ENCODE measurements at regions not wholly inside any gene's neighbourhood (a gene's known extent, or its start where the extent isn't known, plus 50 kb on each side); places are given as distances from the start of the nearest gene placed in this dataset.

GRCh38 chr18:45149712-45150111 is 465.6 kb upstream of the SLC14A2 start:
- Histone ChIP-seq H3K27me3 (ENCODE audit: control insufficient read depth in 1 of 2, insufficient read depth in 2 of 2, low read length in 1 of 2) (no peaks in the 10 kb centered on the region), H3K9me3 (ENCODE audit: control insufficient read depth, low read length) (no peaks in the 10 kb centered on the region), H3K36me3 (ENCODE audit: control insufficient read depth in 1 of 2, insufficient read depth in 2 of 2, low read length in 1 of 2) (no peaks in the 10 kb centered on the region), H3K4me1 (ENCODE audit: control insufficient read depth in 1 of 2, insufficient read depth in 2 of 2, low read length in 2 of 2) (peaks cover 0 to 4% of the 10 kb centered on the region in 2 donors), H3K4me3 (ENCODE audit: low read length in 2 of 2) (no peak overlapping the region), H3K27ac (ENCODE audit: low read depth in 1 of 2, low read length in 2 of 2) (no peak overlapping the region)
- intact Hi-C loops (cut with DNase I) = no loop called here
- no peak for ATAC-seq (ENCODE audit: low FRiP score)
- no peak for DNase-seq
- WGBS, 2 donors = 61 to 66% methylated on average over 4 of the region's 4 CpGs

GRCh38 chr18:45151645-45152044 is 463.6 kb upstream of the SLC14A2 start:
- Histone ChIP-seq H3K36me3 (ENCODE audit: control insufficient read depth in 1 of 2, insufficient read depth in 2 of 2, low read length in 1 of 2) (no peaks in the 10 kb centered on the region), H3K9me3 (ENCODE audit: control insufficient read depth, low read length) (no peaks in the 10 kb centered on the region), H3K27ac (ENCODE audit: low read depth in 1 of 2, low read length in 2 of 2) (no peak overlapping the region), H3K27me3 (ENCODE audit: control insufficient read depth in 1 of 2, insufficient read depth in 2 of 2, low read length in 1 of 2) (no peaks in the 10 kb centered on the region), H3K4me1 (ENCODE audit: control insufficient read depth in 1 of 2, insufficient read depth in 2 of 2, low read length in 2 of 2) (peaks cover 0 to 4% of the 10 kb centered on the region in 2 donors), H3K4me3 (ENCODE audit: low read length in 2 of 2) (no peak overlapping the region)
- no peak for DNase-seq
- ATAC-seq (ENCODE audit: low FRiP score) = no peak
- WGBS, 2 donors = 95% methylated on average over 2 of the region's 2 CpGs
- intact Hi-C loops (cut with DNase I) = no loop called here

DNA sequence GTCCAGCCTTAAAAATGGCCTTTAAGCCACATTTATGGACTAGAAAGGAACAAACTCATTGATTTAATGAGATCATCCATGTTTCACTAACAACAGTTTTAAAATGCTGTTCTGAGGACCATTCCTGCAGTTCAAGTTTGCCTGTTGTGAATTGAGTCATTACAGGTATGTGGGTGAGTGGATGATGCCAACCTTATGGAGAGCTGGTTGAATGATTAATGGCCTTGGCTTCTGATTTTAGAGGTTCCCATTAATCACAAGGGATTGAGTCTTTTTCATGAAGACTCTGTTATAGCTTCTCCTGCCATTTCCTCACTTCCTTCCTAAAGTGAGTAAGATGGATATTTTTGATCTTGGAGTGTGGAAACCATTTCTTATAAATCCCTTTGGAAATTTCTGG is 459.8 kb upstream of the SLC14A2 start:
- Histone ChIP-seq H3K4me1 (ENCODE audit: control insufficient read depth in 1 of 2, insufficient read depth in 2 of 2, low read length in 2 of 2) (peaks cover 0 to 4% of the 10 kb centered on the region in 2 donors), H3K27me3 (ENCODE audit: control insufficient read depth in 1 of 2, insufficient read depth in 2 of 2, low read length in 1 of 2) (no peaks in the 10 kb centered on the region), H3K27ac (ENCODE audit: low read depth in 1 of 2, low read length in 2 of 2) (no peak overlapping the region), H3K4me3 (ENCODE audit: low read length in 2 of 2) (no peak overlapping the region), H3K9me3 (ENCODE audit: control insufficient read depth, low read length) (no peaks in the 10 kb centered on the region), H3K36me3 (ENCODE audit: control insufficient read depth in 1 of 2, insufficient read depth in 2 of 2, low read length in 1 of 2) (no peaks in the 10 kb centered on the region)
- no peak for ATAC-seq (ENCODE audit: low FRiP score)
- no peak for DNase-seq
- intact Hi-C loops (cut with DNase I) = no loop called here

DNA sequence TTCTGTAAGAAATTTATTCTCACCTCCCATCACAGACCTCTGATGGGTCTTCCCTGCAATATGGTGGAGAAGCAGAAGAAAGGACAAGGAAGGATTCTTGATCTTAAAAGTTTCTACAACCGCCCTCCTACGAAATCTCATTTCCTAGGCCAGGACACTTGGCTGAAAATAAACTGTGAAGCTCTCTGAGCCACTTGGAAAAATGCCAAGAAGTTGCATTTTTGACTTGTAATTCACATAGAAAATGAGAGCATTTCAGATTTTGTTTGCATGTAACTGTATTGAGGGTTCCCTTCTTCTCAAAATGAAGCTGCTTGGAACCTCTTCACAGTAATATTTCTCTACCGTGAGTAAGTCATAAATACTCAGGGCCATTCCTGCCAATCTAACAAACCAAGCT is 458.3 kb upstream of the SLC14A2 start:
- Histone ChIP-seq H3K36me3 (ENCODE audit: control insufficient read depth in 1 of 2, insufficient read depth in 2 of 2, low read length in 1 of 2) (no peaks in the 10 kb centered on the region), H3K27ac (ENCODE audit: low read depth in 1 of 2, low read length in 2 of 2) (no peak overlapping the region), H3K4me3 (ENCODE audit: low read length in 2 of 2) (no peak overlapping the region), H3K9me3 (ENCODE audit: control insufficient read depth, low read length) (no peaks in the 10 kb centered on the region), H3K4me1 (ENCODE audit: control insufficient read depth in 1 of 2, insufficient read depth in 2 of 2, low read length in 2 of 2) (no peaks in the 10 kb centered on the region), H3K27me3 (ENCODE audit: control insufficient read depth in 1 of 2, insufficient read depth in 2 of 2, low read length in 1 of 2) (no peaks in the 10 kb centered on the region)
- intact Hi-C loops (cut with DNase I) = no loop called here
- no peak for DNase-seq
- WGBS, 2 donors = 61 to 74% methylated on average over 3 of the region's 3 CpGs
- ATAC-seq (ENCODE audit: low FRiP score) = no peak

DNA sequence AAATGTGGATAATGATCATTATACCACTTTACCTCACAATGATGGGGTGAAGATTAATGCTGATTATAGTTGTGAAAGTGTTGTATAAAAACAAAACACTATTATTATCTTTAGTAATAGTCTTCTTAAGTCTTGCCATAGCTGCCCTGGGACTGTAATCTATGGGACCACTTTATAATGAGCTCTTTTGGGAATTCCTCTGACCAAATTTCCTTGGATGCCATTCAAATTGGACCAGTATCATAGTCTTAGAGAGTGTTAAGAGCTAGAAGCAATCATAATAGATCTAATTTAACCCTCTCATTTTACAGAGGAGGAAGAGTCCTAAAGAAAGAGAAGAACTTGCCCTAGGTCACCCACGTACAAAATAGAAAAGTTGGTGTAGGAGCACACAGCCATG is 457.7 kb upstream of the SLC14A2 start:
- Histone ChIP-seq H3K4me1 (ENCODE audit: control insufficient read depth in 1 of 2, insufficient read depth in 2 of 2, low read length in 2 of 2) (no peaks in the 10 kb centered on the region), H3K36me3 (ENCODE audit: control insufficient read depth in 1 of 2, insufficient read depth in 2 of 2, low read length in 1 of 2) (no peaks in the 10 kb centered on the region), H3K27ac (ENCODE audit: low read depth in 1 of 2, low read length in 2 of 2) (no peak overlapping the region), H3K9me3 (ENCODE audit: control insufficient read depth, low read length) (no peaks in the 10 kb centered on the region), H3K27me3 (ENCODE audit: control insufficient read depth in 1 of 2, insufficient read depth in 2 of 2, low read length in 1 of 2) (no peaks in the 10 kb centered on the region), H3K4me3 (ENCODE audit: low read length in 2 of 2) (no peak overlapping the region)
- no peak for ATAC-seq (ENCODE audit: low FRiP score)
- intact Hi-C loops (cut with DNase I) = no loop called here
- 83 to 88% methylated on average over 1 of the region's 1 CpG for WGBS, 2 donors
- no peak for DNase-seq

- WGBS, 2 donors = 85% methylated on average over 6 of the region's 6 CpGs
- no peak for ATAC-seq (ENCODE audit: low FRiP score)
- no peaks in the 10 kb centered on the region for H3K27me3 ChIP-seq (ENCODE audit: control insufficient read depth in 1 of 2, insufficient read depth in 2 of 2, low read length in 1 of 2)
- intact Hi-C loops (cut with DNase I) = no loop called here
- H3K4me1 ChIP-seq (ENCODE audit: control insufficient read depth in 1 of 2, insufficient read depth in 2 of 2, low read length in 2 of 2) = no peaks in the 10 kb centered on the region
- H3K27ac ChIP-seq (ENCODE audit: low read depth in 1 of 2, low read length in 2 of 2) = no peak overlapping the region
- no peak for DNase-seq
- no peaks in the 10 kb centered on the region for H3K36me3 ChIP-seq (ENCODE audit: control insufficient read depth in 1 of 2, insufficient read depth in 2 of 2, low read length in 1 of 2)
- H3K9me3 ChIP-seq (ENCODE audit: control insufficient read depth, low read length) = no peaks in the 10 kb centered on the region
- H3K4me3 ChIP-seq (ENCODE audit: low read length in 2 of 2) = no peak overlapping the region
Measured at GRCh38 chr18:45161850-45162249, 453.4 kb upstream of the SLC14A2 start.

DNA sequence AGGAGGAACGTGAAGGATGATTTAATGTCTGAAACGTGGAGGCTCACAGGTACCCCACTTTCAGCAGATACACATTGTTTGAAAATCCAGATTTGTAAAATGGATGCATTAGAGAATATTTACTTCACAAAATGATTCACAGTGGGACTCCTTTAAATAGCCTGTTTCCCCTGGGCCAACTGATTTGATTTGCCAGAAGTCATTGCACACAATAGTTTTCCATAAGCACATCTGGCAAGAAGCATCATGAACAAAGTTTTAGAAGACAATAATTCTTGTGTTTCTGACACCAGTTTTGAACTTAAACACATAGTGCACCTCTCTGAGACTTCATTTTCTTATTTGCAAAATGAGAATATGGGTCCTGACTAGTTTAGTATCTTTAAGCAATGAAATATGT is 451.4 kb upstream of the SLC14A2 start:
- H3K27me3 ChIP-seq (ENCODE audit: control insufficient read depth in 1 of 2, insufficient read depth in 2 of 2, low read length in 1 of 2) = no peaks in the 10 kb centered on the region
- DNase-seq (no peak), ATAC-seq (ENCODE audit: low FRiP score) (no peak)
- H3K4me1 ChIP-seq (ENCODE audit: control insufficient read depth in 1 of 2, insufficient read depth in 2 of 2, low read length in 2 of 2) = no peaks in the 10 kb centered on the region
- 55 to 66% methylated on average over 2 of the region's 2 CpGs for WGBS, 2 donors
- intact Hi-C loops (cut with DNase I) = no loop called here
- H3K36me3 ChIP-seq (ENCODE audit: control insufficient read depth in 1 of 2, insufficient read depth in 2 of 2, low read length in 1 of 2) = no peaks in the 10 kb centered on the region
- H3K4me3 ChIP-seq (ENCODE audit: low read length in 2 of 2) = no peak overlapping the region
- no peaks in the 10 kb centered on the region for H3K9me3 ChIP-seq (ENCODE audit: control insufficient read depth, low read length)
- no peak overlapping the region for H3K27ac ChIP-seq (ENCODE audit: low read depth in 1 of 2, low read length in 2 of 2)

- Histone ChIP-seq H3K4me1 (ENCODE audit: control insufficient read depth in 1 of 2, insufficient read depth in 2 of 2, low read length in 2 of 2) (no peaks in the 10 kb centered on the region), H3K36me3 (ENCODE audit: control insufficient read depth in 1 of 2, insufficient read depth in 2 of 2, low read length in 1 of 2) (no peaks in the 10 kb centered on the region), H3K27ac (ENCODE audit: low read depth in 1 of 2, low read length in 2 of 2) (no peak overlapping the region), H3K4me3 (ENCODE audit: low read length in 2 of 2) (no peak overlapping the region), H3K27me3 (ENCODE audit: control insufficient read depth in 1 of 2, insufficient read depth in 2 of 2, low read length in 1 of 2) (no peaks in the 10 kb centered on the region), H3K9me3 (ENCODE audit: control insufficient read depth, low read length) (no peaks in the 10 kb centered on the region)
- intact Hi-C loops (cut with DNase I) = no loop called here
- no peak for DNase-seq
- WGBS, 2 donors = 7 to 12% methylated on average over 1 of the region's 1 CpG
- no peak for ATAC-seq (ENCODE audit: low FRiP score)
Measured at GRCh38 chr18:45164551-45164950, 450.7 kb upstream of the SLC14A2 start.

GRCh38 chr18:45165176-45165713 is 450.0 kb upstream of the SLC14A2 start:
- no peak overlapping the region for H3K4me3 ChIP-seq (ENCODE audit: low read length in 2 of 2)
- intact Hi-C loops (cut with DNase I) = no loop called here
- no peaks in the 10 kb centered on the region for H3K36me3 ChIP-seq (ENCODE audit: control insufficient read depth in 1 of 2, insufficient read depth in 2 of 2, low read length in 1 of 2)
- H3K9me3 ChIP-seq (ENCODE audit: control insufficient read depth, low read length) = no peaks in the 10 kb centered on the region
- ATAC-seq (ENCODE audit: low FRiP score) = no peak
- no peak for DNase-seq
- no peaks in the 10 kb centered on the region for H3K27me3 ChIP-seq (ENCODE audit: control insufficient read depth in 1 of 2, insufficient read depth in 2 of 2, low read length in 1 of 2)
- H3K4me1 ChIP-seq (ENCODE audit: control insufficient read depth in 1 of 2, insufficient read depth in 2 of 2, low read length in 2 of 2) = no peaks in the 10 kb centered on the region
- H3K27ac ChIP-seq (ENCODE audit: low read depth in 1 of 2, low read length in 2 of 2) = no peak overlapping the region

Measured in aorta (tissue), 5 donors.